ENCODE measurements at regions not wholly inside any gene's neighbourhood (a gene's known extent, or its start where the extent isn't known, plus 50 kb on each side); places are given as distances from the start of the nearest gene placed in this dataset.

DNA sequence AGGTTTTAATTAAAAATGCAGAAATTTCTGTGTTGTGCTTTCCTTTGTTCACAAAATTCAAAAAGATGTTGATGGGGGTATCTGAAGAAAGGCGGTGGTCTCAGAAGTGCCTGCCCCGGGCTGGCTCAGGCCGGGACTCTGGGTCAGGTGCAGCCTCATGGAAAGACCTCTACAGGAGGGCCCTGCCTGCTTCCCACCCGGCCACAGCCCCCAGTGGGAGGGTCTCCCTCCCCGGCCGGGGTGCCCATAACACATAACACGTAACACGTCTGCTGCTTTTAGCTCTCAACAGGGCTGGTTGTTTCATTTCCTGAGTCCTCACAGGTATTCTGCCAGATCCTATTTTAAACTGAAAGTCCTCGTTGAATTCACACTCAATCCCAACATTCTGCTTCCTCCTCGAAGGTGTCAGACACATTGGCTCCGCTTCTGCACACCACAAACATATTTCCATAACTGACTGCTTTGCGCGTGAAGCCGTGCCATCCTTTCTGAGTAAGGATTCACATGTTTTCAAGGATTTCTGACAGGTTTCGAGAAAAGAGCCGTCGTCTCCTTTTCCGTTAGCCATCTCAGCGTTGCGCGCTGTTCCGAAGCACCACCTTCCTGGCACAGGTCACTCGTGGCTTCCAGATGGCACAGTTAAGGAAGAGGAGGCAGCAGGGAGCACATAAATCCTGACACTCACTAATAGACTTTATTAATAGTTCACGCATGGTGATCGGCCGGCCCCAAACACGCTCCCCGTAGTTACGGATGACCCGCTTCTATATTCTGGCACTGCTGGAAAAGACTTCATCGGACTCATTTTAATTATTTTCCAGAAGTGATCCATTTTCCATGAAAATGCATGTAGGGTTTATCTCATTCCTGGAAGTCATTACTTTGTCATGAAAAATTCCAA lies 569.3 kb downstream of the BRD1 start:
- Histone ChIP-seq H3K27me3 (ENCODE audit: control insufficient read depth in 2 of 2, insufficient read depth in 2 of 2, low read length in 2 of 2) (no peaks in the 10 kb centered on the region), H3K36me3 (ENCODE audit: control insufficient read depth in 2 of 2, insufficient read depth in 2 of 2, low read length in 2 of 2) (no peaks in the 10 kb centered on the region), H3K4me1 (ENCODE audit: control insufficient read depth in 2 of 2, insufficient read depth in 2 of 2, low read length in 2 of 2) (no peaks in the 10 kb centered on the region)

DNA sequence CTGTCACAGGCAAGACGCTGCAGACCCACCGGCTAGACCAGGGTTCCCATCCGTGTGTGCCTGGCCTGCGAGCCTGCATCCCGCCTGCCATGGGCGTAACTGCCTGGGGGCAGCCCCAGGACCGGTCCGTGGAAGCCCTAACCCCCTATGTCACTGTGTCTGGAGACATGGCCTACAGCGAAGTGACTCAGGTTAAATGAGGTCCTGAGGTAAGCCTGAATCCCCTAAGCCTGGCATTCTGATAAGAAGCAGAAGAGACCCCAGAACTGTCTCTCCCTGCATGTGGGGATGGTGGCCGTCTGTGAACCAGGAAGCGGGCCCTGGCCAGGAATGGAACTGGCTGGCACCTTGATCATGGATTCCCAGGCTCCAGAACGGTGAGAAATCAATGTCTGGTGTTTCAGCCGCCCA lies 570.1 kb downstream of the BRD1 start:
- H3K9ac ChIP-seq (ENCODE audit: low read depth in 1 of 2, low read length in 2 of 2): no peak overlapping the region
- no peaks in the 10 kb centered on the region for H3K9me3 ChIP-seq (ENCODE audit: control insufficient read depth in 2 of 2, low read length in 2 of 2)
- no peaks in the 10 kb centered on the region for H3K4me1 ChIP-seq (ENCODE audit: control insufficient read depth in 2 of 2, insufficient read depth in 2 of 2, low read length in 2 of 2)
- no peaks in the 10 kb centered on the region for H3K36me3 ChIP-seq (ENCODE audit: control insufficient read depth in 2 of 2, insufficient read depth in 2 of 2, low read length in 2 of 2)
- no peak overlapping the region for H3K4me3 ChIP-seq (ENCODE audit: low read length in 2 of 2)
- no peaks in the 10 kb centered on the region for H3K27me3 ChIP-seq (ENCODE audit: control insufficient read depth in 2 of 2, insufficient read depth in 2 of 2, low read length in 2 of 2)
- no peak overlapping the region for H3K27ac ChIP-seq (ENCODE audit: low read depth in 2 of 2, low read length in 2 of 2)

More for the DNA sequence above, 569.3 kb downstream of the BRD1 start:
- H3K4me3 ChIP-seq (ENCODE audit: low read length in 2 of 2): no peak overlapping the region
- no peak overlapping the region for H3K9ac ChIP-seq (ENCODE audit: low read depth in 1 of 2, low read length in 2 of 2)
- no peaks in the 10 kb centered on the region for H3K9me3 ChIP-seq (ENCODE audit: control insufficient read depth in 2 of 2, low read length in 2 of 2)
- H3K27ac ChIP-seq (ENCODE audit: low read depth in 2 of 2, low read length in 2 of 2): no peak overlapping the region

GRCh38 chr22:49255741-49256318 lies 571.8 kb downstream of the BRD1 start:
- Histone ChIP-seq H3K27me3 (ENCODE audit: control insufficient read depth in 2 of 2, insufficient read depth in 2 of 2, low read length in 2 of 2) (no peaks in the 10 kb centered on the region), H3K9ac (ENCODE audit: low read depth in 1 of 2, low read length in 2 of 2) (no peak overlapping the region), H3K9me3 (ENCODE audit: control insufficient read depth in 2 of 2, low read length in 2 of 2) (no peaks in the 10 kb centered on the region), H3K27ac (ENCODE audit: low read depth in 2 of 2, low read length in 2 of 2) (no peak overlapping the region), H3K36me3 (ENCODE audit: control insufficient read depth in 2 of 2, insufficient read depth in 2 of 2, low read length in 2 of 2) (no peaks in the 10 kb centered on the region), H3K4me1 (ENCODE audit: control insufficient read depth in 2 of 2, insufficient read depth in 2 of 2, low read length in 2 of 2) (no peaks in the 10 kb centered on the region), H3K4me3 (ENCODE audit: low read length in 2 of 2) (no peak overlapping the region)

GRCh38 chr22:49255154-49255553 lies 572.5 kb downstream of the BRD1 start:
- Histone ChIP-seq H3K4me1 (ENCODE audit: control insufficient read depth in 2 of 2, insufficient read depth in 2 of 2, low read length in 2 of 2) (no peaks in the 10 kb centered on the region), H3K9ac (ENCODE audit: low read depth in 1 of 2, low read length in 2 of 2) (no peak overlapping the region), H3K36me3 (ENCODE audit: control insufficient read depth in 2 of 2, insufficient read depth in 2 of 2, low read length in 2 of 2) (no peaks in the 10 kb centered on the region), H3K9me3 (ENCODE audit: control insufficient read depth in 2 of 2, low read length in 2 of 2) (no peaks in the 10 kb centered on the region), H3K27me3 (ENCODE audit: control insufficient read depth in 2 of 2, insufficient read depth in 2 of 2, low read length in 2 of 2) (no peaks in the 10 kb centered on the region), H3K27ac (ENCODE audit: low read depth in 2 of 2, low read length in 2 of 2) (no peak overlapping the region), H3K4me3 (ENCODE audit: low read length in 2 of 2) (no peak overlapping the region)

GRCh38 chr22:49253656-49254055 lies 574.0 kb downstream of the BRD1 start:
- no peaks in the 10 kb centered on the region for H3K4me1 ChIP-seq (ENCODE audit: control insufficient read depth in 2 of 2, insufficient read depth in 2 of 2, low read length in 2 of 2)
- H3K9me3 ChIP-seq (ENCODE audit: control insufficient read depth in 2 of 2, low read length in 2 of 2): no peaks in the 10 kb centered on the region
- no peaks in the 10 kb centered on the region for H3K27me3 ChIP-seq (ENCODE audit: control insufficient read depth in 2 of 2, insufficient read depth in 2 of 2, low read length in 2 of 2)
- H3K27ac ChIP-seq (ENCODE audit: low read depth in 2 of 2, low read length in 2 of 2): no peak overlapping the region
- no peak overlapping the region for H3K4me3 ChIP-seq (ENCODE audit: low read length in 2 of 2)
- H3K36me3 ChIP-seq (ENCODE audit: control insufficient read depth in 2 of 2, insufficient read depth in 2 of 2, low read length in 2 of 2): no peaks in the 10 kb centered on the region
- H3K9ac ChIP-seq (ENCODE audit: low read depth in 1 of 2, low read length in 2 of 2): no peak overlapping the region

GRCh38 chr22:49251371-49251770 lies 576.3 kb downstream of the BRD1 start:
- Histone ChIP-seq H3K27ac (ENCODE audit: low read depth in 2 of 2, low read length in 2 of 2) (no peak overlapping the region), H3K9ac (ENCODE audit: low read depth in 1 of 2, low read length in 2 of 2) (no peak overlapping the region)

DNA sequence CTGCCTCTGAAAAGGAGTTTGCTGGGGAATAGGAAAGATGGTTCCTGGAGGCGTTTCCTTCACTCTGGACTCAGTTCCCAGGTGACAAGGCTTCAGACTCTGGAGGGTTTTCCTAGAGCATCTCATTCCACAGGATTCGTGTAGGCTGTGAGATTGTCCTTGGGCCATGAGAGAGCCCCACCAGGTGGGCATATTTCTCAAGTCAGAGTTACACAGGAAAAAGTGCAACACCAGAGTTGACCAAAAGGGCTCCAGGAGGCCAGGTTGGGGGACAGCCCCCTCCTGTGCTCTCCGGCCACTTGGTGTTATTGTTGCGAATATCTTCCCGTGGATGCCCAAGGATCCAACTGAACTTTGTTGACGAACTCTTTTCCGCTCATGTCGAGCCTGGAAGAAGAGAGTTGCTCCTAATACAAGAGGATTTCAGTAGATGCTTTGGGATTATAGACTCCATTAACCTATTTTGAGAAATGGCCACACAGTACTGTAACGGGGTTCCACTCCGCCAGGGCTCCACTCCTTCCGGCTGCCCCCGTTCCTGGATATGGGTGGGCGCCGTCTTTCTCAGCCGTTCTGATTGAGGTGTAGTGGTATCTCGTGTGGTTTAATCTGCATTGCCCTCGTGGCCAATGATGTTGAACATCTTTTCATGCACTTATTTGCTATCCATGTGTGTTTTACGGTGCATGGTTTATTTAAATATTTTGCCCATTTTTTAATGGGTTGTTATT lies 580.3 kb downstream of the BRD1 start:
- no peaks in the 10 kb centered on the region for H3K36me3 ChIP-seq (ENCODE audit: control insufficient read depth in 2 of 2, insufficient read depth in 2 of 2, low read length in 2 of 2)
- H3K9ac ChIP-seq (ENCODE audit: low read depth in 1 of 2, low read length in 2 of 2): no peak overlapping the region
- H3K27ac ChIP-seq (ENCODE audit: low read depth in 2 of 2, low read length in 2 of 2): no peak overlapping the region
- no peak overlapping the region for H3K4me3 ChIP-seq (ENCODE audit: low read length in 2 of 2)
- no peaks in the 10 kb centered on the region for H3K4me1 ChIP-seq (ENCODE audit: control insufficient read depth in 2 of 2, insufficient read depth in 2 of 2, low read length in 2 of 2)
- no peaks in the 10 kb centered on the region for H3K27me3 ChIP-seq (ENCODE audit: control insufficient read depth in 2 of 2, insufficient read depth in 2 of 2, low read length in 2 of 2)
- no peaks in the 10 kb centered on the region for H3K9me3 ChIP-seq (ENCODE audit: control insufficient read depth in 2 of 2, low read length in 2 of 2)

More at GRCh38 chr22:49251371-49251770, 576.3 kb downstream of the BRD1 start:
- Histone ChIP-seq H3K9me3 (ENCODE audit: control insufficient read depth in 2 of 2, low read length in 2 of 2) (no peaks in the 10 kb centered on the region), H3K27me3 (ENCODE audit: control insufficient read depth in 2 of 2, insufficient read depth in 2 of 2, low read length in 2 of 2) (no peaks in the 10 kb centered on the region), H3K4me3 (ENCODE audit: low read length in 2 of 2) (no peak overlapping the region), H3K36me3 (ENCODE audit: control insufficient read depth in 2 of 2, insufficient read depth in 2 of 2, low read length in 2 of 2) (no peaks in the 10 kb centered on the region), H3K4me1 (ENCODE audit: control insufficient read depth in 2 of 2, insufficient read depth in 2 of 2, low read length in 2 of 2) (no peaks in the 10 kb centered on the region)

GRCh38 chr22:49244466-49245420 lies 582.9 kb downstream of the BRD1 start:
- Histone ChIP-seq H3K4me3 (ENCODE audit: low read length in 2 of 2) (no peak overlapping the region), H3K36me3 (ENCODE audit: control insufficient read depth in 2 of 2, insufficient read depth in 2 of 2, low read length in 2 of 2) (no peaks in the 10 kb centered on the region), H3K4me1 (ENCODE audit: control insufficient read depth in 2 of 2, insufficient read depth in 2 of 2, low read length in 2 of 2) (no peaks in the 10 kb centered on the region), H3K9me3 (ENCODE audit: control insufficient read depth in 2 of 2, low read length in 2 of 2) (no peaks in the 10 kb centered on the region), H3K27ac (ENCODE audit: low read depth in 2 of 2, low read length in 2 of 2) (no peak overlapping the region), H3K27me3 (ENCODE audit: control insufficient read depth in 2 of 2, insufficient read depth in 2 of 2, low read length in 2 of 2) (no peaks in the 10 kb centered on the region), H3K9ac (ENCODE audit: low read depth in 1 of 2, low read length in 2 of 2) (no peak overlapping the region)

- Histone ChIP-seq H3K4me1 (ENCODE audit: control insufficient read depth in 2 of 2, insufficient read depth in 2 of 2, low read length in 2 of 2) (no peaks in the 10 kb centered on the region), H3K9ac (ENCODE audit: low read depth in 1 of 2, low read length in 2 of 2) (no peak overlapping the region), H3K9me3 (ENCODE audit: control insufficient read depth in 2 of 2, low read length in 2 of 2) (no peaks in the 10 kb centered on the region), H3K36me3 (ENCODE audit: control insufficient read depth in 2 of 2, insufficient read depth in 2 of 2, low read length in 2 of 2) (no peaks in the 10 kb centered on the region), H3K27me3 (ENCODE audit: control insufficient read depth in 2 of 2, insufficient read depth in 2 of 2, low read length in 2 of 2) (no peaks in the 10 kb centered on the region), H3K4me3 (ENCODE audit: low read length in 2 of 2) (no peak overlapping the region), H3K27ac (ENCODE audit: low read depth in 2 of 2, low read length in 2 of 2) (no peak overlapping the region)
Measured at GRCh38 chr22:49243965-49244364, 583.7 kb downstream of the BRD1 start.
